GM08714 (cell line): ENCODE measurements at regions not wholly inside any gene's neighbourhood (a gene's known extent, or its start where the extent isn't known, plus 50 kb on each side); places are given as distances from the start of the nearest gene placed in this dataset.

Experiments used
- H3K4me3 ChIP-seq: fragments of 200-500 bp; sonication (Bioruptor generic); 2 replicates; pipeline ENCODE4 v1.5.1; 2014; ENCODE audit warnings: mild to moderate bottlenecking, low read length, inconsistent platforms
- ZNF274 ChIP-seq: IDR thresholded peaks from 2 replicates; pipeline ENCODE4 v1.6.1; 2012; ENCODE audit warnings: mild to moderate bottlenecking, low read depth, low read length

- H3K4me3 ChIP-seq, result no peak overlapping the region
- no peak for TF ChIP-seq ZNF274
Observed at GRCh38 chr11:80553565-80553964, 1112.7 kb upstream of the TENM4 start.

GRCh38 chr11:80542704-80543103, 1101.9 kb upstream of the TENM4 start:
- H3K4me3 ChIP-seq, result no peak overlapping the region
- no peak for TF ChIP-seq ZNF274

- H3K4me3 ChIP-seq, result no peak overlapping the region
- no peak for TF ChIP-seq ZNF274
Observed at GRCh38 chr11:80538040-80538439, 1097.2 kb upstream of the TENM4 start.

GRCh38 chr11:80533463-80533862, 1092.6 kb upstream of the TENM4 start:
- no peak for TF ChIP-seq ZNF274
- H3K4me3 ChIP-seq, result no peak overlapping the region

- H3K4me3 ChIP-seq, result no peak overlapping the region
- TF ChIP-seq ZNF274, result no peak
Observed at GRCh38 chr11:80532633-80533232, 1091.9 kb upstream of the TENM4 start.

GRCh38 chr11:80529726-80530125, 1088.9 kb upstream of the TENM4 start:
- no peak for TF ChIP-seq ZNF274
- H3K4me3 ChIP-seq, result no peak overlapping the region

GRCh38 chr11:80525663-80526405, 1085.0 kb upstream of the TENM4 start:
- no peak overlapping the region for H3K4me3 ChIP-seq
- TF ChIP-seq ZNF274, result no peak

- no peak for TF ChIP-seq ZNF274
- H3K4me3 ChIP-seq, result no peak overlapping the region
Observed at GRCh38 chr11:80524349-80524748, 1083.5 kb upstream of the TENM4 start.

- no peak for TF ChIP-seq ZNF274
Observed at GRCh38 chr11:80523057-80523456, 1082.2 kb upstream of the TENM4 start.

GRCh38 chr11:80521592-80521991, 1080.8 kb upstream of the TENM4 start:
- H3K4me3 ChIP-seq, result no peak overlapping the region
- no peak for TF ChIP-seq ZNF274

More at GRCh38 chr11:80523057-80523456, 1082.2 kb upstream of the TENM4 start:
- no peak overlapping the region for H3K4me3 ChIP-seq

GRCh38 chr11:80520507-80520887, 1079.7 kb upstream of the TENM4 start:
- TF ChIP-seq ZNF274, result no peak
- H3K4me3 ChIP-seq, result no peak overlapping the region

- H3K4me3 ChIP-seq, result no peak overlapping the region
- no peak for TF ChIP-seq ZNF274
Observed at GRCh38 chr11:80519596-80520506, 1079.0 kb upstream of the TENM4 start.

GRCh38 chr11:80517701-80518100, 1076.9 kb upstream of the TENM4 start:
- no peak overlapping the region for H3K4me3 ChIP-seq
- no peak for TF ChIP-seq ZNF274

- H3K4me3 ChIP-seq, result no peak overlapping the region
- no peak for TF ChIP-seq ZNF274
Observed at GRCh38 chr11:80515097-80515496, 1074.3 kb upstream of the TENM4 start.
